H9 (cell line): ENCODE measurements at regions not wholly inside any gene's neighbourhood (a gene's known extent, or its start where the extent isn't known, plus 50 kb on each side); places are given as distances from the start of the nearest gene placed in this dataset.

Source experiments
- DNase-seq: peaks from one replicate; pipeline ENCODE4 v3.0.0-alpha.2; 2017
- H2AFZ ChIP-seq: one replicate; pipeline ENCODE4 v1.6.1; 2013; ENCODE audit warnings: mild to moderate bottlenecking, low read length, control low read depth, moderate library complexity
- H2AK5ac ChIP-seq: 2 replicates; pipeline ENCODE4 v1.6.1; 2013; ENCODE audit warnings: low read length, control low read depth, mixed read lengths; ENCODE audit not compliant: insufficient read length
- H2BK120ac ChIP-seq: one replicate; pipeline ENCODE4 v1.6.1; 2013; ENCODE audit warnings: low read depth, mild to moderate bottlenecking, low read length, control low read depth, inconsistent platforms; ENCODE audit not compliant: poor library complexity, severe bottlenecking
- H2BK12ac ChIP-seq: 2 replicates; pipeline ENCODE4 v1.6.1; 2013; ENCODE audit warnings: low read length, control low read depth, mixed read lengths, low read depth; ENCODE audit not compliant: insufficient read length
- H2BK15ac ChIP-seq: 2 replicates; pipeline ENCODE4 v1.6.1; 2013; ENCODE audit warnings: low read depth, low read length, control low read depth
- H2BK20ac ChIP-seq: one replicate; pipeline ENCODE4 v1.6.1; 2013; ENCODE audit warnings: low read depth, mild to moderate bottlenecking, low read length, control low read depth, inconsistent platforms; ENCODE audit not compliant: poor library complexity, severe bottlenecking
- H2BK5ac ChIP-seq: 2 replicates; pipeline ENCODE4 v1.6.1; 2013; ENCODE audit warnings: low read length, control low read depth, mixed read lengths; ENCODE audit not compliant: insufficient read length
- H3K14ac ChIP-seq: 2 replicates; pipeline ENCODE4 v1.6.1; 2013; ENCODE audit warnings: low read length, control low read depth; ENCODE audit not compliant: insufficient read depth
- H3K18ac ChIP-seq: 2 replicates; pipeline ENCODE4 v1.6.1; 2013; ENCODE audit warnings: low read depth, mild to moderate bottlenecking, mixed read lengths, low read length, control low read depth; ENCODE audit not compliant: insufficient read length
- H3K23ac ChIP-seq: 2 replicates; pipeline ENCODE4 v1.6.1; 2013; ENCODE audit warnings: low read length, control low read depth, mixed read lengths, low read depth; ENCODE audit not compliant: insufficient read length
- H3K23me2 ChIP-seq: 2 replicates; pipeline ENCODE4 v1.6.1; 2013; ENCODE audit warnings: low read depth, mild to moderate bottlenecking, mixed read lengths, low read length, control low read depth; ENCODE audit not compliant: insufficient read length, poor library complexity, severe bottlenecking
- H3K27ac ChIP-seq: 2 replicates; pipeline ENCODE4 v1.5.1; 2013; ENCODE audit warnings: low read length, control low read depth, mixed read lengths, low read depth; ENCODE audit not compliant: insufficient read length
- H3K27me3 ChIP-seq: 2 replicates; pipeline ENCODE4 v1.6.1; 2013; ENCODE audit warnings: low read length, control low read depth, inconsistent platforms; ENCODE audit not compliant: insufficient read depth
- H3K4ac ChIP-seq: 2 replicates; pipeline ENCODE4 v1.6.1; 2013; ENCODE audit warnings: low read depth, mild to moderate bottlenecking, control low read depth, inconsistent platforms, low read length, moderate library complexity
- H3K4me1 ChIP-seq: 2 replicates; pipeline ENCODE4 v1.6.1; 2013; ENCODE audit warnings: low read length, control low read depth, inconsistent platforms; ENCODE audit not compliant: insufficient read depth
- H3K4me2 ChIP-seq: 2 replicates; pipeline ENCODE4 v1.6.1; 2013; ENCODE audit warnings: low read length, control low read depth, mixed read lengths; ENCODE audit not compliant: insufficient read length, insufficient read depth
- H3K56ac ChIP-seq: 2 replicates; pipeline ENCODE4 v1.6.1; 2013; ENCODE audit warnings: low read depth, mild to moderate bottlenecking, mixed read lengths, low read length, control low read depth; ENCODE audit not compliant: insufficient read length
- H3K79me1 ChIP-seq: 2 replicates; pipeline ENCODE4 v1.6.1; 2013; ENCODE audit warnings: low read depth, mild to moderate bottlenecking, moderate library complexity, low read length, control low read depth, inconsistent platforms; ENCODE audit not compliant: insufficient read depth, poor library complexity, severe bottlenecking
- H3K79me2 ChIP-seq: 2 replicates; pipeline ENCODE4 v1.6.1; 2013; ENCODE audit warnings: low read length, control low read depth, inconsistent platforms; ENCODE audit not compliant: insufficient read depth
- H3K9ac ChIP-seq: 2 replicates; pipeline ENCODE4 v1.6.1; 2013; ENCODE audit warnings: low read length, control low read depth, mixed read lengths; ENCODE audit not compliant: insufficient read length; ENCODE audit errors: extremely low read depth
- H3K9me3 ChIP-seq: one replicate; pipeline ENCODE4 v1.6.1; 2013; ENCODE audit warnings: low read depth, low read length, inconsistent platforms; ENCODE audit not compliant: control insufficient read depth
- H3T11ph ChIP-seq: one replicate; pipeline ENCODE4 v1.6.1; 2013; ENCODE audit warnings: mild to moderate bottlenecking, low read length, control low read depth, inconsistent platforms
- H4K20me1 ChIP-seq: one replicate; pipeline ENCODE4 v1.6.1; 2013; ENCODE audit not compliant: control insufficient read depth, insufficient read length, insufficient read depth
- H4K5ac ChIP-seq: 2 replicates; pipeline ENCODE4 v1.6.1; 2013; ENCODE audit warnings: low read depth, mild to moderate bottlenecking, mixed read lengths, low read length, control low read depth; ENCODE audit not compliant: insufficient read length
- H4K8ac ChIP-seq: replicated peaks from 2 replicates; pipeline ENCODE4 v1.6.1; 2013; ENCODE audit warnings: low read length, control low read depth, mixed read lengths, low read depth; ENCODE audit not compliant: insufficient read length
- H4K91ac ChIP-seq: 2 replicates; pipeline ENCODE4 v1.6.1; 2013; ENCODE audit warnings: low read depth, mild to moderate bottlenecking, moderate library complexity, mixed read lengths, low read length, control low read depth; ENCODE audit not compliant: insufficient read length
- H3K27ac Mint-ChIP-seq, 3 experiments: 2 replicates in 2 of 3; 3 replicates in 1 of 3; pipeline ENCODE4 v1.8.0; 2020 to 2021; ENCODE audit warnings: mixed read lengths in 3 of 3, mild to moderate bottlenecking in 1 of 3, moderate library complexity in 1 of 3
- H3K27me3 Mint-ChIP-seq: 2 replicates; pipeline ENCODE4 v1.8.0; 2021; ENCODE audit warnings: low read depth, mild to moderate bottlenecking, moderate library complexity, mixed read lengths
- H3K36me3 Mint-ChIP-seq, 3 experiments: 2 replicates in 2 of 3; 3 replicates in 1 of 3; pipeline ENCODE4 v1.8.0; 2020 to 2021; ENCODE audit warnings: low read depth in 3 of 3, mixed read lengths in 3 of 3; ENCODE audit not compliant: insufficient read depth in 1 of 3
- H3K4me1 Mint-ChIP-seq, 2 experiments: 2 replicates each; pipeline ENCODE4 v1.8.0; 2020; ENCODE audit warnings: mixed read lengths in 2 of 2
- H3K4me3 Mint-ChIP-seq, 2 experiments: 2 replicates in 1 of 2; 3 replicates in 1 of 2; pipeline ENCODE4 v1.8.0; 2020 to 2021; ENCODE audit warnings: mild to moderate bottlenecking in 2 of 2, mixed read lengths in 2 of 2, moderate library complexity in 1 of 2
- H3K9me3 Mint-ChIP-seq, 2 experiments: 2 replicates in 1 of 2; 3 replicates in 1 of 2; pipeline ENCODE4 v1.8.0; 2020; ENCODE audit warnings: mild to moderate bottlenecking in 2 of 2, mixed read lengths in 2 of 2, moderate library complexity in 1 of 2
- WGBS: extraction: QIAGEN DNeasy Blood & Tissue Kit; methylation state at CpG from one replicate; pipeline ENCODE4 v1.1.7; 2013; ENCODE audit warnings: missing lambda C conversion rate, low lambda C conversion rate, mixed read lengths; ENCODE audit not compliant: insufficient read length; ENCODE audit errors: extremely low coverage; 5-methylcytosine and 5-hydroxymethylcytosine counted together
- TF ChIP-seq, protein P1 (sequence below): fragments of 200-600 bp; sonication (generic); conservative IDR thresholded peaks from 3 replicates; pipeline ENCODE4 v1.8.0; 2021; ENCODE audit warnings: antibody characterized with exemption, mild to moderate bottlenecking

DNA sequence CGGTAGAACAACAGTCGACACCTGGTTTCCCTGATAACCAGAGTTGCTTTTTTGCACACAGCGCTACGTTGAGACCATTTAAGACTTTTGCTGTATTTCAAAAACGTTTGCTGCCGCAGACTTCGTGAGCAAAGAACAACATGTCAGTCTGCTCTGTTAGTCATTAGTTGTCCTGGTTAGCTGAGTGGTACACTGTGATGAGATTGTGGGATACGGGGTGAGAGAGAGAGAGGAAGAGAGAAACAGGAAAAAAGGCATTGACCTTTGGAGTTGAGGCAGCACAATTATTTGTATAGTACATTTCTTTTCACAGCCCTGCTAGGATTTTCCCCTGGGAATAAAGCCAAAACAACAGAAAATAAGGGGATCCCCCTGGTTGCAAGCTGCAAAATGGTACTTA, 306.1 kb upstream of the WWC1 start:
- Mint-ChIP-seq H3K4me1 (peaks cover 37 to 42% of the 10 kb centered on the region in 2 experiments), H3K9me3 (no peaks in the 10 kb centered on the region), H3K36me3 (peaks cover 0 to 4% (median 0%) of the 10 kb centered on the region in 3 experiments; a peak in 2 of 7 replicates), H3K27ac (no peak overlapping the region; a peak in 1 of 7 replicates), H3K27me3 (peaks cover 2% of the 10 kb centered on the region; the same call in 1 of the 2 replicates), H3K4me3 (no peak overlapping the region)
- Histone ChIP-seq H3K4me1 (no peaks in the 10 kb centered on the region; the same call in 1 of the 2 replicates), H3K4ac (no peak overlapping the region), H2BK12ac (no peak overlapping the region), H2BK15ac (no peak overlapping the region), H2BK120ac (no peak overlapping the region), H4K8ac (no peak overlapping the region), H2AFZ (no peak overlapping the region), H2BK5ac (no peak overlapping the region), H3K18ac (no peak overlapping the region), H3K79me2 (no peaks in the 10 kb centered on the region), H3K23ac (no peak overlapping the region), H4K91ac (no peak overlapping the region), H4K20me1 (no peaks in the 10 kb centered on the region), H3K14ac (no peak overlapping the region), H3K27ac (no peak overlapping the region), H3K9ac (no peak overlapping the region), H3K27me3 (no peaks in the 10 kb centered on the region), H4K5ac (no peak overlapping the region), H3K9me3 (no peaks in the 10 kb centered on the region), H2AK5ac (no peak overlapping the region), H3K23me2 (no peaks in the 10 kb centered on the region), H3K56ac (no peak overlapping the region), H2BK20ac (no peak overlapping the region), H3K79me1 (no peaks in the 10 kb centered on the region), H3K4me2 (no peak overlapping the region), H3T11ph (no peak overlapping the region)
- no peak for DNase-seq
- TF ChIP-seq, protein P1, sequence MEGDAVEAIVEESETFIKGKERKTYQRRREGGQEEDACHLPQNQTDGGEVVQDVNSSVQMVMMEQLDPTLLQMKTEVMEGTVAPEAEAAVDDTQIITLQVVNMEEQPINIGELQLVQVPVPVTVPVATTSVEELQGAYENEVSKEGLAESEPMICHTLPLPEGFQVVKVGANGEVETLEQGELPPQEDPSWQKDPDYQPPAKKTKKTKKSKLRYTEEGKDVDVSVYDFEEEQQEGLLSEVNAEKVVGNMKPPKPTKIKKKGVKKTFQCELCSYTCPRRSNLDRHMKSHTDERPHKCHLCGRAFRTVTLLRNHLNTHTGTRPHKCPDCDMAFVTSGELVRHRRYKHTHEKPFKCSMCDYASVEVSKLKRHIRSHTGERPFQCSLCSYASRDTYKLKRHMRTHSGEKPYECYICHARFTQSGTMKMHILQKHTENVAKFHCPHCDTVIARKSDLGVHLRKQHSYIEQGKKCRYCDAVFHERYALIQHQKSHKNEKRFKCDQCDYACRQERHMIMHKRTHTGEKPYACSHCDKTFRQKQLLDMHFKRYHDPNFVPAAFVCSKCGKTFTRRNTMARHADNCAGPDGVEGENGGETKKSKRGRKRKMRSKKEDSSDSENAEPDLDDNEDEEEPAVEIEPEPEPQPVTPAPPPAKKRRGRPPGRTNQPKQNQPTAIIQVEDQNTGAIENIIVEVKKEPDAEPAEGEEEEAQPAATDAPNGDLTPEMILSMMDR: no peak
- WGBS: no CpG with 5 or more reads among the region's 8 CpGs
